ENCODE measurements at regions not wholly inside any gene's neighbourhood (a gene's known extent, or its start where the extent isn't known, plus 50 kb on each side); places are given as distances from the start of the nearest gene placed in this dataset.
"Not testable (repeated sequence)": the region's sequence is repeated elsewhere in the genome, so short reads cannot be mapped to it uniquely, and the experiment has no call there.

DNA sequence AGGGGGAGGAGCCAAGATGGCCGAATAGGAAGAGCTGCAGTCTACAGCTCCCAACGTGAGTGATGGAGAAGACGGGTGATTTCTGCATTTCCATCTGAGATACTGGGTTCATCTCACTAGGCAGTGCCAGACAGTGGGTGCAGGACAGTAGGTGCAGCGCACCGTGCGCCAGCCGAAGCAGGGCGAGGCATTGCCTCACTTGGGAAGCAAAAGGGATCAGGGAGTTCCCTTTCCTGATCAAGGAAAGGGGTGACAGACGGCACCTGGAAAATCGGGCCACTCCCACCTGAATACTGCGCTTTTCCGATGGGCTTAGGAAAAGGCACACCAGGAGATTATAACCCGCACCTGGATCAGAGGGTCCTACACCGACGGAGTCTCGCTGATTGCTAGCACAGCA lies 121.1 kb upstream of the SESTD1 start:
- DNase-seq (ENCODE audit: low read depth); H3K4me3 ChIP-seq (ENCODE audit: low read length): not testable (repeated sequence)

- no peak for DNase-seq (ENCODE audit: low read depth)
- TF ChIP-seq CTCF (IDR thresholded peaks at IDR 0.05; ENCODE audit: insufficient read depth, low read depth, low read length, missing control alignments) = no peak
- no peak overlapping the region for H3K4me3 ChIP-seq (ENCODE audit: low read length)
Measured at GRCh38 chr2:179383975-179384374, 119.3 kb upstream of the SESTD1 start.

- TF ChIP-seq CTCF (IDR thresholded peaks at IDR 0.05; ENCODE audit: insufficient read depth, low read depth, low read length, missing control alignments) = no peak
- DNase-seq (ENCODE audit: low read depth) = no peak
- H3K4me3 ChIP-seq (ENCODE audit: low read length) = no peak overlapping the region
Measured at GRCh38 chr2:179377296-179377695, 112.7 kb upstream of the SESTD1 start.

- H3K4me3 ChIP-seq (ENCODE audit: low read length) = no peak overlapping the region
- TF ChIP-seq CTCF (IDR thresholded peaks at IDR 0.05; ENCODE audit: insufficient read depth, low read depth, low read length, missing control alignments) = no peak
- no peak for DNase-seq (ENCODE audit: low read depth)
Measured at GRCh38 chr2:179376881-179377280, 112.2 kb upstream of the SESTD1 start.

GRCh38 chr2:179373816-179374215 lies 109.2 kb upstream of the SESTD1 start:
- no peak overlapping the region for H3K4me3 ChIP-seq (ENCODE audit: low read length)
- DNase-seq (ENCODE audit: low read depth) = no peak
- no peak for TF ChIP-seq CTCF (IDR thresholded peaks at IDR 0.05; ENCODE audit: insufficient read depth, low read depth, low read length, missing control alignments)

GRCh38 chr2:179365561-179365960 lies 100.9 kb upstream of the SESTD1 start:
- not testable (repeated sequence) for DNase-seq (ENCODE audit: low read depth); H3K4me3 ChIP-seq (ENCODE audit: low read length)

DNA sequence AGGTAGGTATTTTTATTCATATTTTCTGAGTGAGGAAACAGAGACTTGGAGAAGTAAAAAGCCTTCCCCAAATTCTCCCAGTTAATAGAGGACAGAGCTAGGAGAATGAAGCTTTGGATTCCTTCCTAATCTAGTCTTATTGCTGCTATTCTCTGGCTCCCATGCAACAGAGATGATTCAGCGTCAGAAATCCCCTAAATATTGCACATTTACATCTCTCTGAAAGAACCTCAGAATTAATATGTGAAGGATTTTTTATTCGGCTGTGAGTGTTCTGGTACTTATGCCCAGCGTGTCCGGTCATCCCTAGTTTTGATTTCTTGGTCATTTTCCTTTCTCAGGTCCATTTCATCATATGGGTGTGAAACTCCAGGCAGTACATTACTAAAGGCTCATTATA lies 91.2 kb upstream of the SESTD1 start:
- DNase-seq (ENCODE audit: low read depth) = peak; percentile 4
- TF ChIP-seq CTCF (IDR thresholded peaks at IDR 0.05; ENCODE audit: insufficient read depth, low read depth, low read length, missing control alignments) = no peak
- H3K4me3 ChIP-seq (ENCODE audit: low read length) = no peak overlapping the region

- no peak overlapping the region for H3K4me3 ChIP-seq (ENCODE audit: low read length)
- TF ChIP-seq CTCF (IDR thresholded peaks at IDR 0.05; ENCODE audit: insufficient read depth, low read depth, low read length, missing control alignments) = peak; percentile 19
- DNase-seq (ENCODE audit: low read depth) = peak; percentile 2
Measured at GRCh38 chr2:179354739-179355537, 90.3 kb upstream of the SESTD1 start.

Measured in epithelial cell of esophagus (primary cell).